ENCODE measurements at regions not wholly inside any gene's neighbourhood (a gene's known extent, or its start where the extent isn't known, plus 50 kb on each side); places are given as distances from the start of the nearest gene placed in this dataset.
"Not testable (repeated sequence)": the region's sequence is repeated elsewhere in the genome, so short reads cannot be mapped to it uniquely, and the experiment has no call there.

GRCh38 chr20:52302736-52303135 lies 111.2 kb upstream of the ZFP64 start:
- Histone ChIP-seq H3K4me3 (ENCODE audit: low read depth in 1 of 2, low read length in 2 of 2) (no peak overlapping the region), H3K27ac (ENCODE audit: low read length) (no peak overlapping the region), H3K4me1 (ENCODE audit: control insufficient read depth in 1 of 2, insufficient read depth in 2 of 2, low read length in 2 of 2) (no peaks in the 10 kb centered on the region), H3K36me3 (ENCODE audit: control insufficient read depth in 1 of 2, insufficient read depth in 2 of 2, low read length in 2 of 2) (no peaks in the 10 kb centered on the region), H3K9me3 (ENCODE audit: control insufficient read depth in 1 of 2, low read length in 2 of 2) (no peaks in the 10 kb centered on the region), H3K27me3 (ENCODE audit: low read depth, low read length) (no peaks in the 10 kb centered on the region)

DNA sequence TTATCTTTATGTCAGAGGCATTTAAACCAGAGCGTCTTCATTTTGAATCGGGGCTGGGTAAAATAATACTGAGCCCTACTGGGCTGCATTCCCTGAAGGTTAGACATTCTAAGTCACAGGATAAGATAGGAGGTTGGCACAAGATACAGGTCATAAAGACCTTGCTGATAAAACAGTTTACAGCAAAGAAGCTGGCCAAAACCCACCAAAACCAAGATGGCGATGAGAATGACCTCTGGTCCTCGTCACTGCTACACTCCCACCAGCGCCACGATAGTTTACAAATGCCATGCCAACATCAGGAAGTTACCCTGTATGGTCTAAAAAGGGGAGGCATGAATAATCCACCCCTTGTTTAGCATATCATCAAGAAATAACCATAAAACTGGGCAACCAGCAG lies 110.5 kb upstream of the ZFP64 start:
- H3K4me1 ChIP-seq (ENCODE audit: control insufficient read depth in 1 of 2, insufficient read depth in 2 of 2, low read length in 2 of 2); H3K9me3 ChIP-seq (ENCODE audit: control insufficient read depth in 1 of 2, low read length in 2 of 2); H3K27me3 ChIP-seq (ENCODE audit: low read depth, low read length); H3K36me3 ChIP-seq (ENCODE audit: control insufficient read depth in 1 of 2, insufficient read depth in 2 of 2, low read length in 2 of 2); H3K27ac ChIP-seq (ENCODE audit: low read length); H3K4me3 ChIP-seq (ENCODE audit: low read depth in 1 of 2, low read length in 2 of 2): not testable (repeated sequence)

GRCh38 chr20:52295556-52295955 lies 104.0 kb upstream of the ZFP64 start:
- Histone ChIP-seq H3K4me3 (ENCODE audit: low read depth in 1 of 2, low read length in 2 of 2) (no peak overlapping the region), H3K27ac (ENCODE audit: low read length) (no peak overlapping the region), H3K27me3 (ENCODE audit: low read depth, low read length) (no peaks in the 10 kb centered on the region), H3K36me3 (ENCODE audit: control insufficient read depth in 1 of 2, insufficient read depth in 2 of 2, low read length in 2 of 2) (no peaks in the 10 kb centered on the region), H3K4me1 (ENCODE audit: control insufficient read depth in 1 of 2, insufficient read depth in 2 of 2, low read length in 2 of 2) (no peaks in the 10 kb centered on the region), H3K9me3 (ENCODE audit: control insufficient read depth in 1 of 2, low read length in 2 of 2) (no peaks in the 10 kb centered on the region)

DNA sequence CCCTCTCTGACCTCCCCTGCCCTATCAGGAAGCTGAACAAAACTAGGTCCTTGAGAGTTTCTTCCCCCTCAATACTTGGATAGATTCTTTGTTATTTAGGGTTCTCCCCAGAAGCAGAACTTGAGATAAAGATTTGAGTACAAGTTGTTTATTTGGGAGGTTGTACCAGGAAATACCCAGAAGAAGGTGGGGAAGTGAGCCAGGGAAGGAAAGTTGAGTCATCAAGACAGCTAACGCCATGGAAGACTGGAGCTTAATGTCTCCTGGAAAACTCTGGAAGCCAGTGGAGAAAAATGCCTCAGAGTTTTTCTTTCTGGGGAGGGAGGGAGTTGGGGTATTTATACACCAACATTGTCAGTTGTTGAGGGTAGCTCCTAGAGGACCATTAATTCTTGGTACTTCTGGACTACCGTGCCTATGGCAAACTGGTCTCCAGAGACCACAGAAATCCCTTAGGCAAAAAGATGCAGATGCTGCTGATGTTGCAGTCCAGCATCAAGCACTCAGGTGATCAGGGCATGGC lies 102.6 kb upstream of the ZFP64 start:
- no peak overlapping the region for H3K4me3 ChIP-seq (ENCODE audit: low read depth in 1 of 2, low read length in 2 of 2)
- H3K4me1 ChIP-seq (ENCODE audit: control insufficient read depth in 1 of 2, insufficient read depth in 2 of 2, low read length in 2 of 2) = no peaks in the 10 kb centered on the region
- H3K9me3 ChIP-seq (ENCODE audit: control insufficient read depth in 1 of 2, low read length in 2 of 2) = no peaks in the 10 kb centered on the region
- H3K36me3 ChIP-seq (ENCODE audit: control insufficient read depth in 1 of 2, insufficient read depth in 2 of 2, low read length in 2 of 2) = no peaks in the 10 kb centered on the region
- H3K27me3 ChIP-seq (ENCODE audit: low read depth, low read length) = no peaks in the 10 kb centered on the region
- no peak overlapping the region for H3K27ac ChIP-seq (ENCODE audit: low read length)

GRCh38 chr20:52291109-52291508 lies 99.5 kb upstream of the ZFP64 start:
- Histone ChIP-seq H3K9me3 (ENCODE audit: control insufficient read depth in 1 of 2, low read length in 2 of 2) (no peaks in the 10 kb centered on the region), H3K27ac (ENCODE audit: low read length) (no peak overlapping the region), H3K4me1 (ENCODE audit: control insufficient read depth in 1 of 2, insufficient read depth in 2 of 2, low read length in 2 of 2) (no peaks in the 10 kb centered on the region), H3K27me3 (ENCODE audit: low read depth, low read length) (no peaks in the 10 kb centered on the region), H3K36me3 (ENCODE audit: control insufficient read depth in 1 of 2, insufficient read depth in 2 of 2, low read length in 2 of 2) (no peaks in the 10 kb centered on the region), H3K4me3 (ENCODE audit: low read depth in 1 of 2, low read length in 2 of 2) (no peak overlapping the region)

GRCh38 chr20:52290569-52290968 lies 99.0 kb upstream of the ZFP64 start:
- Histone ChIP-seq H3K4me3 (ENCODE audit: low read depth in 1 of 2, low read length in 2 of 2) (no peak overlapping the region), H3K4me1 (ENCODE audit: control insufficient read depth in 1 of 2, insufficient read depth in 2 of 2, low read length in 2 of 2) (no peaks in the 10 kb centered on the region), H3K27me3 (ENCODE audit: low read depth, low read length) (no peaks in the 10 kb centered on the region), H3K9me3 (ENCODE audit: control insufficient read depth in 1 of 2, low read length in 2 of 2) (no peaks in the 10 kb centered on the region), H3K27ac (ENCODE audit: low read length) (no peak overlapping the region), H3K36me3 (ENCODE audit: control insufficient read depth in 1 of 2, insufficient read depth in 2 of 2, low read length in 2 of 2) (no peaks in the 10 kb centered on the region)

DNA sequence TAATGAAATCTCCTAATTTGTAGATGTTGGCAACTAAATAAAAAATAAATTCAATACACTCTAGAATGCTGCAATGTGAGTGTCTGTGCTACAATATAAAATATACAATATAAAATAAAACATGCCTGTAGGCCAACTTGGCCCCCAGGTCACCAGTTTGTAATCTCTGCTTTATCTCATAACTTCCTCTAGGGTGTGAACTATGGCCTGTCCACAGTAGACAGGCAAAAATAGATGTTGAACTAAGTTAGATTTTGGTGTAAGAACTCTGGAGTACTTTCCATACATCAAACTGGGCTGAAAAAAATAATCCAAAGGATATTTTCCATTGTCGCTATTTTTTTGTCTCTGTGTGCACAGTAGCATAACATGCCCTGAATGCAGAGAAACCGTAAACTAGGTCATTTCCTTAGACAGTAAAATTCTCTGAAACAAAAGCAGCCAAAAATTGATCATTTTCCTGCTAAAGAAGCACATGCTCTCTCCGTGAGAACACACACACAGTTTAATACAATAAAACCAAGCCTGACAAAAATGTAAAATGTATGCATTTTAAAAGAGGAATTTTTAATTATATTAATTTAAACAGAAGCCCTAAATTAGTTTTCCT lies 98.5 kb upstream of the ZFP64 start:
- Histone ChIP-seq H3K4me1 (ENCODE audit: control insufficient read depth in 1 of 2, insufficient read depth in 2 of 2, low read length in 2 of 2) (no peaks in the 10 kb centered on the region), H3K36me3 (ENCODE audit: control insufficient read depth in 1 of 2, insufficient read depth in 2 of 2, low read length in 2 of 2) (no peaks in the 10 kb centered on the region), H3K27me3 (ENCODE audit: low read depth, low read length) (no peaks in the 10 kb centered on the region), H3K27ac (ENCODE audit: low read length) (no peak overlapping the region), H3K4me3 (ENCODE audit: low read depth in 1 of 2, low read length in 2 of 2) (no peak overlapping the region), H3K9me3 (ENCODE audit: control insufficient read depth in 1 of 2, low read length in 2 of 2) (no peaks in the 10 kb centered on the region)

DNA sequence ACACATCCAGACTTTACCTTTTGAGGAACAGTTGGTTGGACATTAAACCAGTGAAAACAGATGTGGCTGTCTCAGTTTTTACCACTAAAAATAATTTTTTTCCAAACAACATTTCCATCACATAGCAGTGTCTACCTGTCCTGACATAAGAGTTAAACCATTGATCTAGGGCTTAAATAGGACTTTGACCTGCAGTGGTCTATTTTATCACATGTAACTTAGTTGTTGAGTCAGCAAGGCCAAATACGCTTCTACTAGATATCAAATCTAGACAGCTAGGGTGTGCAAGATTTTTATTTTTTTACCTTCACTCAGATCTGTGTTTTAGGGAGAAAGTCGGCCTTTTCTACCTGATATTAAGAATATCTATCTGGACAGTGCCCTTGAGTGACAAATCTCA lies 88.8 kb upstream of the ZFP64 start:
- Histone ChIP-seq H3K27me3 (ENCODE audit: low read depth, low read length) (no peaks in the 10 kb centered on the region), H3K4me3 (ENCODE audit: low read depth in 1 of 2, low read length in 2 of 2) (no peak overlapping the region)

DNA sequence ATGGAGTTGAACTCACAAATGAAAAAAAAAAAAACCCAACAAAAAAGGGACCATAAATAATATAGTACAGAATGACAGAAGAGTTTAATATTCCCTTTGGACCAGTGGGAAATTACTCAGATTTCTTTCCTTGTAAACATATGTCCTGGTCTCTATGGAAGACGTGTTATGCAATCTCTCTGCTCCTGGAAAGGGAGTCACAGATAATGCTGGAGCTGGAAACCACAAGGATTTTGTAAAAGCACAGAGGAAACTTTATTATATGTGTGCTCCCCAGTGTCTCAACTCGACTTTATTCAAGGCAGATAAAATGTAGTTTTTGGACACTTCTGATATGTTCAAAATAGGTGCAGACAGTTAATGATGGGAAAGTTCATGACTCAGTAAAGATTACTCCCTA lies 88.1 kb upstream of the ZFP64 start:
- Histone ChIP-seq H3K4me3 (ENCODE audit: low read depth in 1 of 2, low read length in 2 of 2) (no peak overlapping the region), H3K4me1 (ENCODE audit: control insufficient read depth in 1 of 2, insufficient read depth in 2 of 2, low read length in 2 of 2) (no peaks in the 10 kb centered on the region), H3K27me3 (ENCODE audit: low read depth, low read length) (no peaks in the 10 kb centered on the region), H3K36me3 (ENCODE audit: control insufficient read depth in 1 of 2, insufficient read depth in 2 of 2, low read length in 2 of 2) (no peaks in the 10 kb centered on the region), H3K27ac (ENCODE audit: low read length) (no peak overlapping the region), H3K9me3 (ENCODE audit: control insufficient read depth in 1 of 2, low read length in 2 of 2) (no peaks in the 10 kb centered on the region)

More for the DNA sequence above, 88.8 kb upstream of the ZFP64 start:
- Histone ChIP-seq H3K9me3 (ENCODE audit: control insufficient read depth in 1 of 2, low read length in 2 of 2) (no peaks in the 10 kb centered on the region), H3K36me3 (ENCODE audit: control insufficient read depth in 1 of 2, insufficient read depth in 2 of 2, low read length in 2 of 2) (no peaks in the 10 kb centered on the region), H3K27ac (ENCODE audit: low read length) (no peak overlapping the region), H3K4me1 (ENCODE audit: control insufficient read depth in 1 of 2, insufficient read depth in 2 of 2, low read length in 2 of 2) (no peaks in the 10 kb centered on the region)

GRCh38 chr20:52275181-52275691 lies 83.7 kb upstream of the ZFP64 start:
- no peak overlapping the region for H3K4me3 ChIP-seq (ENCODE audit: low read depth in 1 of 2, low read length in 2 of 2)
- no peaks in the 10 kb centered on the region for H3K27me3 ChIP-seq (ENCODE audit: low read depth, low read length)
- no peaks in the 10 kb centered on the region for H3K36me3 ChIP-seq (ENCODE audit: control insufficient read depth in 1 of 2, insufficient read depth in 2 of 2, low read length in 2 of 2)

GRCh38 chr20:52270696-52271095 lies 79.1 kb upstream of the ZFP64 start:
- Histone ChIP-seq H3K27me3 (ENCODE audit: low read depth, low read length) (no peaks in the 10 kb centered on the region), H3K4me3 (ENCODE audit: low read depth in 1 of 2, low read length in 2 of 2) (no peak overlapping the region), H3K9me3 (ENCODE audit: control insufficient read depth in 1 of 2, low read length in 2 of 2) (no peaks in the 10 kb centered on the region), H3K36me3 (ENCODE audit: control insufficient read depth in 1 of 2, insufficient read depth in 2 of 2, low read length in 2 of 2) (no peaks in the 10 kb centered on the region), H3K27ac (ENCODE audit: low read length) (no peak overlapping the region), H3K4me1 (ENCODE audit: control insufficient read depth in 1 of 2, insufficient read depth in 2 of 2, low read length in 2 of 2) (no peaks in the 10 kb centered on the region)

More at GRCh38 chr20:52275181-52275691, 83.7 kb upstream of the ZFP64 start:
- H3K9me3 ChIP-seq (ENCODE audit: control insufficient read depth in 1 of 2, low read length in 2 of 2) = no peaks in the 10 kb centered on the region
- no peaks in the 10 kb centered on the region for H3K4me1 ChIP-seq (ENCODE audit: control insufficient read depth in 1 of 2, insufficient read depth in 2 of 2, low read length in 2 of 2)
- H3K27ac ChIP-seq (ENCODE audit: low read length) = no peak overlapping the region

DNA sequence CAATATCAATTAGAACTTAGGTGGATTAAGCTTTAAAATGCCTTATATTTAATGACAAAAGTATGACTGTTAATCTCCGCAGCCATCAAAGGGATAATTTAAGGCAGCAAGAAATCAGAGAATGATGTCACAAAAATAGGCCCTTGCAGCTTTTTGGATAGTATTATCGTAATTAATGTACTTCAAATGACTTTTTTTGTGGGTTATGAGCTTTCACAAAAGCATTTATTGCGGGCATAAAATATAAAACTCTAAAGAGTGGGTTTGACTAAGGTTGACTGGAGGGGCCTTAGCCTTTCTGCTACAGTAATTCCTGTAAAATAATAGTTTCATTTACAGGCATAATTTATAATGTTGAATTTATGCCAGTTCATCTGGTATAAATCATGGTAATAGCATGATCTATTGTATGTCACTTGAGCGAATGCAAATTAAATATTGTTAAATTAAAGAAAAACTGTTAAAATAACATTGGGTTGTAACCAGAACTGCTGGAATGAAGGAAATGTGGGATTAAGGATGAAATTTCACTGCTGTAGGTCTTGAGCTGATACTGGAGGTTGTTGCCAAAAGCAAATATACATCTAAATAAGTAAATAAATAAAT lies 78.5 kb upstream of the ZFP64 start:
- Histone ChIP-seq H3K27ac (ENCODE audit: low read length) (no peak overlapping the region), H3K4me3 (ENCODE audit: low read depth in 1 of 2, low read length in 2 of 2) (no peak overlapping the region), H3K27me3 (ENCODE audit: low read depth, low read length) (no peaks in the 10 kb centered on the region), H3K9me3 (ENCODE audit: control insufficient read depth in 1 of 2, low read length in 2 of 2) (no peaks in the 10 kb centered on the region), H3K36me3 (ENCODE audit: control insufficient read depth in 1 of 2, insufficient read depth in 2 of 2, low read length in 2 of 2) (no peaks in the 10 kb centered on the region), H3K4me1 (ENCODE audit: control insufficient read depth in 1 of 2, insufficient read depth in 2 of 2, low read length in 2 of 2) (no peaks in the 10 kb centered on the region)
